Body of pancreas (tissue), 4 donors: ENCODE measurements at regions not wholly inside any gene's neighbourhood (a gene's known extent, or its start where the extent isn't known, plus 50 kb on each side); places are given as distances from the start of the nearest gene placed in this dataset.

Experiments
- ATAC-seq: fragments of 150-250 bp; one replicate; pipeline ENCODE4 v1.9.1; 2016
- DNase-seq, 4 donors: peaks; one replicate each; pipeline ENCODE4 v3.0.0-alpha.2; 2019
- H3K27ac ChIP-seq, 4 donors: fragments of 200-600 bp; sonication (generic); 1 replicate in 3 of 4; 2 replicates in 1 of 4; pipeline versions ENCODE4 v1.5.1 to v1.6.1; 2016 to 2019; ENCODE audit warnings: mild to moderate bottlenecking in 1 of 4, mixed read lengths in 1 of 4, moderate library complexity in 1 of 4
- H3K27me3 ChIP-seq, 2 donors: fragments of 200-600 bp; sonication (generic); one replicate each; pipeline ENCODE4 v1.6.0; 2016; ENCODE audit warnings: mild to moderate bottlenecking in 1 of 2
- H3K36me3 ChIP-seq, 2 donors: fragments of 200-600 bp; sonication (generic); replicated peaks in 1 of 2; 2 replicates each; pipeline ENCODE4 v1.5.1; 2016; ENCODE audit warnings: low read depth in 2 of 2; ENCODE audit not compliant: insufficient read depth in 1 of 2
- H3K4me1 ChIP-seq: fragments of 200-600 bp; sonication (generic); one replicate; pipeline ENCODE4 v1.6.0; 2016
- H3K4me3 ChIP-seq, 2 donors: fragments of 200-600 bp; sonication (generic); 1 replicate in 1 of 2; 2 replicates in 1 of 2; pipeline ENCODE4 v1.5.1; 2016 to 2019
- H3K9me3 ChIP-seq, 3 donors: fragments of 200-600 bp; sonication (generic); 1 replicate in 2 of 3; 2 replicates in 1 of 3; pipeline ENCODE4 v1.5.1; 2016
- CTCF ChIP-seq, 7 experiments: fragments of 450-650 bp in 4 of 7; fragments of 200-600 bp in 3 of 7; sonication (generic) in 3 of 7; IDR thresholded peaks; one replicate each; pipeline ENCODE4 v1.5.1; 2016 to 2019; ENCODE audit warnings: antibody characterized with exemption in 7 of 7
- POLR2A ChIP-seq, 3 donors: fragments of 450-650 bp; IDR thresholded peaks; one replicate each; pipeline ENCODE4 v1.6.1; 2016; ENCODE audit warnings: antibody characterized with exemption in 3 of 3, mild to moderate bottlenecking in 2 of 3
- WGBS, 2 donors: methylation state at CpG; one replicate each; pipeline ENCODE4 v1.1.5; 2017; 5-methylcytosine and 5-hydroxymethylcytosine counted together
- intact Hi-C: fragments of 100-400 bp; cut with DNase I; formaldehyde crosslinking; loops from one replicate; pipeline ENCODE4 v1.15.1; 2023

GRCh38 chr7:156432018-156432417, 208.6 kb upstream of the RNF32 start:
- 86 to 89% methylated on average over 11 of the region's 11 CpGs for WGBS, 2 donors
- TF ChIP-seq POLR2A (IDR thresholded peaks at IDR 0.05), result no peak
- no peak for TF ChIP-seq CTCF (IDR thresholded peaks at IDR 0.05)
- no peaks in the 10 kb centered on the region for H3K4me1 ChIP-seq
- H3K9me3 ChIP-seq, result no peaks in the 10 kb centered on the region
- H3K27me3 ChIP-seq, result no peaks in the 10 kb centered on the region
- H3K4me3 ChIP-seq, result no peak overlapping the region
- H3K27ac ChIP-seq, result no peak overlapping the region
- H3K36me3 ChIP-seq, result no peaks in the 10 kb centered on the region
- no peak for DNase-seq
- intact Hi-C loops, result no loop called here
- no peak for ATAC-seq

- TF ChIP-seq CTCF (IDR thresholded peaks at IDR 0.05) (no peak), POLR2A (IDR thresholded peaks at IDR 0.05) (no peak)
- Histone ChIP-seq H3K4me1 (no peaks in the 10 kb centered on the region), H3K27ac (no peak overlapping the region), H3K4me3 (no peak overlapping the region), H3K27me3 (no peaks in the 10 kb centered on the region), H3K36me3 (no peaks in the 10 kb centered on the region), H3K9me3 (no peaks in the 10 kb centered on the region)
- intact Hi-C loops, result no loop called here
- DNase-seq, result no peak
- no peak for ATAC-seq
- 66 to 85% methylated on average over 7 of the region's 7 CpGs for WGBS, 2 donors
Measured at GRCh38 chr7:156430109-156430508, 210.5 kb upstream of the RNF32 start.

- Histone ChIP-seq H3K9me3 (no peaks in the 10 kb centered on the region), H3K4me1 (no peaks in the 10 kb centered on the region), H3K27ac (no peak overlapping the region), H3K27me3 (no peaks in the 10 kb centered on the region), H3K36me3 (no peaks in the 10 kb centered on the region), H3K4me3 (no peak overlapping the region)
- DNase-seq (no peak), ATAC-seq (no peak)
- TF ChIP-seq CTCF (IDR thresholded peaks at IDR 0.05), result no peak
- no peak for TF ChIP-seq POLR2A (IDR thresholded peaks at IDR 0.05)
- intact Hi-C loops, result no loop called here
- WGBS, 2 donors, result 86 to 95% methylated on average over 5 of the region's 5 CpGs
Measured at GRCh38 chr7:156429514-156429913, 211.1 kb upstream of the RNF32 start.

GRCh38 chr7:156423876-156424275, 216.7 kb upstream of the RNF32 start:
- H3K27ac ChIP-seq, result no peak overlapping the region
- no peak for TF ChIP-seq CTCF (IDR thresholded peaks at IDR 0.05)
- no peak for TF ChIP-seq POLR2A (IDR thresholded peaks at IDR 0.05)
- no peaks in the 10 kb centered on the region for H3K4me1 ChIP-seq
- no peaks in the 10 kb centered on the region for H3K36me3 ChIP-seq
- DNase-seq, result no peak
- H3K9me3 ChIP-seq, result no peaks in the 10 kb centered on the region
- H3K4me3 ChIP-seq, result no peak overlapping the region
- H3K27me3 ChIP-seq, result no peaks in the 10 kb centered on the region
- intact Hi-C loops, result no loop called here
- ATAC-seq, result no peak

GRCh38 chr7:156420496-156420895, 220.1 kb upstream of the RNF32 start:
- DNase-seq (no peak), ATAC-seq (no peak)
- Histone ChIP-seq H3K4me3 (no peak overlapping the region), H3K4me1 (no peaks in the 10 kb centered on the region), H3K36me3 (no peaks in the 10 kb centered on the region), H3K27me3 (no peaks in the 10 kb centered on the region), H3K9me3 (no peaks in the 10 kb centered on the region), H3K27ac (no peak overlapping the region)
- intact Hi-C loops, result no loop called here
- 76 to 96% methylated on average over 1 of the region's 1 CpG for WGBS, 2 donors
- TF ChIP-seq POLR2A (IDR thresholded peaks at IDR 0.05) (no peak), CTCF (IDR thresholded peaks at IDR 0.05) (no peak)
